Mesenchymal stem cell (in vitro differentiated cells and primary cell): ENCODE measurements at regions not wholly inside any gene's neighbourhood (a gene's known extent, or its start where the extent isn't known, plus 50 kb on each side); places are given as distances from the start of the nearest gene placed in this dataset.

Experiments
- DNase-seq: peaks from one replicate; pipeline ENCODE4 v3.0.0-alpha.2; 2013
- H2AFZ ChIP-seq: one replicate; pipeline ENCODE4 v1.6.1; 2013; ENCODE audit warnings: low read depth, mild to moderate bottlenecking, control low read depth, inconsistent platforms, low read length, moderate library complexity
- H2AK5ac ChIP-seq: 2 replicates; pipeline ENCODE4 v1.6.1; 2013; ENCODE audit warnings: low read length, moderate library complexity, mild to moderate bottlenecking, inconsistent platforms; ENCODE audit not compliant: severe bottlenecking
- H2BK120ac ChIP-seq: one replicate; pipeline ENCODE4 v1.6.1; 2013; ENCODE audit warnings: low read depth, mild to moderate bottlenecking, inconsistent platforms, low read length, moderate library complexity
- H2BK12ac ChIP-seq, 2 experiments: one replicate each; pipeline ENCODE4 v1.6.1; 2013; ENCODE audit warnings: inconsistent platforms in 2 of 2, low read length in 2 of 2, mild to moderate bottlenecking in 2 of 2, moderate library complexity in 2 of 2, control low read depth in 1 of 2
- H2BK15ac ChIP-seq: one replicate; pipeline ENCODE4 v1.6.1; 2013; ENCODE audit warnings: mild to moderate bottlenecking, low read depth, inconsistent platforms; ENCODE audit not compliant: poor library complexity, severe bottlenecking
- H2BK5ac ChIP-seq: 2 replicates; pipeline ENCODE4 v1.6.1; 2013; ENCODE audit warnings: low read depth, mild to moderate bottlenecking, low read length, control low read depth, inconsistent platforms; ENCODE audit not compliant: poor library complexity, severe bottlenecking
- H3K14ac ChIP-seq, 2 experiments: one replicate each; pipeline ENCODE4 v1.6.1; 2013; ENCODE audit warnings: inconsistent platforms in 2 of 2, low read length in 2 of 2, control low read depth in 1 of 2, mild to moderate bottlenecking in 1 of 2, moderate library complexity in 1 of 2
- H3K18ac ChIP-seq, 2 experiments: one replicate each; pipeline ENCODE4 v1.6.1; 2013; ENCODE audit warnings: inconsistent platforms in 2 of 2, low read length in 2 of 2, control low read depth in 1 of 2, low read depth in 1 of 2, mild to moderate bottlenecking in 1 of 2
- H3K23ac ChIP-seq, 2 experiments: one replicate each; pipeline ENCODE4 v1.6.1; 2013; ENCODE audit warnings: inconsistent platforms in 2 of 2, low read length in 2 of 2, mild to moderate bottlenecking in 2 of 2, moderate library complexity in 2 of 2, control low read depth in 1 of 2
- H3K27ac ChIP-seq: 2 replicates; pipeline ENCODE4 v1.5.1; 2013; ENCODE audit warnings: mild to moderate bottlenecking, moderate library complexity, low read length, control low read depth, inconsistent platforms; ENCODE audit not compliant: poor library complexity, severe bottlenecking
- H3K27me3 ChIP-seq, 2 experiments: 2 replicates each; pipeline versions ENCODE4 v1.6.1 to v1.7.0; 2013; ENCODE audit warnings: low read length in 2 of 2, mild to moderate bottlenecking in 2 of 2, moderate library complexity in 2 of 2, control low read depth in 1 of 2, inconsistent platforms in 1 of 2; ENCODE audit not compliant: control insufficient read depth in 1 of 2, insufficient read depth in 1 of 2
- H3K36me3 ChIP-seq, 2 experiments: 2 replicates each; pipeline versions ENCODE4 v1.6.1 to v1.7.0; 2013; ENCODE audit warnings: low read length in 2 of 2, control low read depth in 1 of 2, inconsistent platforms in 1 of 2, low read depth in 1 of 2, mild to moderate bottlenecking in 1 of 2; ENCODE audit not compliant: insufficient read depth in 2 of 2, control insufficient read depth in 1 of 2
- H3K4ac ChIP-seq, 2 experiments: one replicate each; pipeline ENCODE4 v1.6.1; 2013; ENCODE audit warnings: inconsistent platforms in 2 of 2, low read length in 2 of 2, mild to moderate bottlenecking in 2 of 2, moderate library complexity in 2 of 2, control low read depth in 1 of 2, low read depth in 1 of 2
- H3K4me1 ChIP-seq: 2 replicates; pipeline ENCODE4 v1.6.1; 2013; ENCODE audit warnings: low read depth, low read length, control low read depth; ENCODE audit not compliant: control insufficient read depth, insufficient read depth
- H3K4me2 ChIP-seq: 2 replicates; pipeline ENCODE4 v1.6.1; 2013; ENCODE audit warnings: low read length, mild to moderate bottlenecking, inconsistent platforms; ENCODE audit not compliant: poor library complexity, severe bottlenecking
- H3K4me3 ChIP-seq, 2 experiments: 2 replicates each; pipeline versions ENCODE4 v1.5.1 to v1.7.0; 2013; ENCODE audit warnings: low read length in 2 of 2, mild to moderate bottlenecking in 2 of 2, control low read depth in 1 of 2, low read depth in 1 of 2; ENCODE audit not compliant: insufficient read depth in 1 of 2
- H3K79me1 ChIP-seq: replicated peaks from 2 replicates; pipeline ENCODE4 v1.6.1; 2013; ENCODE audit warnings: mild to moderate bottlenecking, control low read depth, low read length, inconsistent platforms; ENCODE audit not compliant: poor library complexity, severe bottlenecking
- H3K9ac ChIP-seq: 2 replicates; pipeline ENCODE4 v1.7.0; 2013; ENCODE audit warnings: mild to moderate bottlenecking, low read length, moderate library complexity
- H3K9me3 ChIP-seq: 2 replicates; pipeline ENCODE4 v1.7.0; 2013; ENCODE audit warnings: mild to moderate bottlenecking, low read length; ENCODE audit not compliant: control insufficient read depth
- H4K8ac ChIP-seq: one replicate; pipeline ENCODE4 v1.6.1; 2013; ENCODE audit warnings: inconsistent platforms, mild to moderate bottlenecking, low read length, moderate library complexity
- H4K91ac ChIP-seq: one replicate; pipeline ENCODE4 v1.6.1; 2013; ENCODE audit warnings: mild to moderate bottlenecking, low read length, inconsistent platforms
- WGBS: methylation state at CpG from one replicate; pipeline ENCODE4 v1.1.7; 2013; ENCODE audit warnings: mixed read lengths; 5-methylcytosine and 5-hydroxymethylcytosine counted together

GRCh38 chr4:56259655-56260054, 127.6 kb downstream of the AASDH start:
- no peak for DNase-seq
- Histone ChIP-seq H2BK15ac (no peak overlapping the region), H3K4me3 (no peak overlapping the region), H3K18ac (no peak overlapping the region), H2BK5ac (no peak overlapping the region), H3K14ac (no peak overlapping the region), H3K4me1 (peaks cover 3% of the 10 kb centered on the region), H3K27me3 (no peaks in the 10 kb centered on the region), H3K4me2 (no peak overlapping the region), H3K27ac (no peak overlapping the region), H3K23ac (no peak overlapping the region), H3K9me3 (no peaks in the 10 kb centered on the region), H4K91ac (no peak overlapping the region), H3K9ac (no peak overlapping the region), H4K8ac (no peak overlapping the region), H3K4ac (no peak overlapping the region), H2BK12ac (no peak overlapping the region), H3K36me3 (no peaks in the 10 kb centered on the region), H2AFZ (no peak overlapping the region), H2AK5ac (no peak overlapping the region), H3K79me1 (no peaks in the 10 kb centered on the region), H2BK120ac (no peak overlapping the region)
- 74% methylated on average over 2 of the region's 2 CpGs for WGBS

GRCh38 chr4:56255820-56256219, 131.5 kb downstream of the AASDH start:
- Histone ChIP-seq H3K9me3 (no peaks in the 10 kb centered on the region), H2BK5ac (no peak overlapping the region), H2BK120ac (no peak overlapping the region), H4K91ac (no peak overlapping the region), H3K23ac (no peak overlapping the region), H3K27me3 (peaks cover 0 to 8% of the 10 kb centered on the region in 2 experiments), H3K4me2 (no peak overlapping the region), H3K36me3 (no peaks in the 10 kb centered on the region), H3K4me3 (no peak overlapping the region), H3K4ac (no peak overlapping the region), H3K79me1 (no peaks in the 10 kb centered on the region), H3K27ac (no peak overlapping the region), H3K9ac (no peak overlapping the region), H3K4me1 (peaks cover 3% of the 10 kb centered on the region), H2AK5ac (no peak overlapping the region), H3K14ac (no peak overlapping the region), H4K8ac (no peak overlapping the region), H2BK15ac (no peak overlapping the region), H2BK12ac (no peak overlapping the region), H2AFZ (no peak overlapping the region), H3K18ac (no peak overlapping the region)
- DNase-seq, result no peak
- WGBS, result 100% methylated on average over 1 of the region's 1 CpG

- H3K79me1 ChIP-seq, result no peaks in the 10 kb centered on the region
- H3K27ac ChIP-seq, result no peak overlapping the region
- H2AFZ ChIP-seq, result no peak overlapping the region
- H2BK12ac ChIP-seq, result no peak overlapping the region
- H3K9ac ChIP-seq, result no peak overlapping the region
- peaks cover 0 to 10% of the 10 kb centered on the region in 2 experiments for H3K27me3 ChIP-seq
- H4K8ac ChIP-seq, result no peak overlapping the region
- H3K4ac ChIP-seq, result no peak overlapping the region
- no peak overlapping the region for H3K4me3 ChIP-seq
- H3K4me1 ChIP-seq, result no peaks in the 10 kb centered on the region
- H3K36me3 ChIP-seq, result no peaks in the 10 kb centered on the region
- no peak overlapping the region for H2BK120ac ChIP-seq
- no peak overlapping the region for H2BK5ac ChIP-seq
- DNase-seq, result no peak
- H3K4me2 ChIP-seq, result no peak overlapping the region
- H3K18ac ChIP-seq, result no peak overlapping the region
- H2AK5ac ChIP-seq, result no peak overlapping the region
- no peak overlapping the region for H4K91ac ChIP-seq
- no peaks in the 10 kb centered on the region for H3K9me3 ChIP-seq
- no peak overlapping the region for H2BK15ac ChIP-seq
- no peak overlapping the region for H3K14ac ChIP-seq
- H3K23ac ChIP-seq, result no peak overlapping the region
- 76% methylated on average over 4 of the region's 4 CpGs for WGBS
Observed at GRCh38 chr4:56253666-56254305, 133.5 kb downstream of the AASDH start.

- no peak overlapping the region for H3K14ac ChIP-seq
Observed at GRCh38 chr4:56252561-56253152, 134.6 kb downstream of the AASDH start.

More at GRCh38 chr4:56252561-56253152, 134.6 kb downstream of the AASDH start:
- H3K18ac ChIP-seq, result no peak overlapping the region
- H3K23ac ChIP-seq, result no peak overlapping the region
- no peak overlapping the region for H2BK12ac ChIP-seq
- H3K9me3 ChIP-seq, result no peaks in the 10 kb centered on the region
- H2AFZ ChIP-seq, result no peak overlapping the region
- no peak overlapping the region for H3K4ac ChIP-seq
- peaks cover 0 to 10% of the 10 kb centered on the region in 2 experiments for H3K27me3 ChIP-seq
- no peak overlapping the region for H3K4me2 ChIP-seq
- H3K4me1 ChIP-seq, result no peaks in the 10 kb centered on the region
- no peak overlapping the region for H3K9ac ChIP-seq
- no peak overlapping the region for H2BK120ac ChIP-seq
- H2AK5ac ChIP-seq, result no peak overlapping the region
- H4K8ac ChIP-seq, result no peak overlapping the region
- H2BK5ac ChIP-seq, result no peak overlapping the region
- no peak overlapping the region for H4K91ac ChIP-seq
- 89% methylated on average over 4 of the region's 4 CpGs for WGBS
- no peak overlapping the region for H2BK15ac ChIP-seq
- no peak for DNase-seq
- no peaks in the 10 kb centered on the region for H3K36me3 ChIP-seq
- H3K4me3 ChIP-seq, result no peak overlapping the region
- H3K79me1 ChIP-seq, result no peaks in the 10 kb centered on the region
- no peak overlapping the region for H3K27ac ChIP-seq
